ENCODE measurements at regions not wholly inside any gene's neighbourhood (a gene's known extent, or its start where the extent isn't known, plus 50 kb on each side); places are given as distances from the start of the nearest gene placed in this dataset.
"Not testable (repeated sequence)": the region's sequence is repeated elsewhere in the genome, so short reads cannot be mapped to it uniquely, and the experiment has no call there.

DNA sequence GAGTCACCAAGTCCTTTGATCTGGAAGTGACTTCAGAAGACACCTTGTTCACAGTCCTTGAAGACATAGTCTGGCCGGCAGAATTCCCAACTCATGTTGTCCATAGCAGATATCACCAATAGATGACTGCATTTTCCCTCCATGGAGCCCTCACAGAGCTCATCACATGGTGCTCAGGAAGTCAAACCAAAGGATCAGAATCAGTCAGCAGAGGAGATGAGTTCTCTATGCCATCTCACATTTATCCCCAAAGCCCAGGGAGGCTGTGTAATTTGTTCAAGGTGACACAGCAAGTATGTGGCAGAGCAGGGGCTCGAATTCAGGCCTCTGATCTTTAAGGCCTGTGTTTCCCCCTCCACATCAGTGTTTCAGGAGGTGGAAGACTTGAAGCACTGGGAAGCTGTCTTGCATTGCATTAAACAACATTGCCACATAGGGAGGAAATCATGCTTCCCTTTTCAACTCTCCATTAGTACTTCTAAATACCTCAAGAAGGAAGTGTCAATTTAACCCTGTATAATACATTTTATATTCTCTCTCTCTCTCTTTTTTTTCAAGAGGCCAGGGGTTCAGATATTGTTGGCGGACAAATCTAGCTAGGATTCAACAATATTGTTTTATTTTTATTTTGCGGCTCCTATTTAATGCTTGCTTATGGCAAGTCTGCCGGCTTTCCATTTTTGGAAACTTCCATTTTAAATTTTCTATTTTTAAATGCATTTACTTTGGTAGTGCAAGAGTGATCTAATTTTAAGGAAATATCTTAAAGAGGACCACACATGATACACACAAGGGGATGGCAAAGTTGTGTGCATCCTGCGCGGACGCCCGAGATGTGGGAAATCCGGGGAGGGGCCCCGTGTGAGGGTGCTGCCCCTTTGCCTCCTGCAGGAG lies 61.9 kb downstream of the NPIPB5 start:
- H3K27me3 Mint-ChIP-seq, result peaks cover 23% of the 10 kb centered on the region
- not testable (repeated sequence) for DNase-seq (ENCODE audit: low spot score, unreplicated experiment); H3K4me3 Mint-ChIP-seq (ENCODE audit: low read depth); H3K9me3 Mint-ChIP-seq (ENCODE audit: low read depth); H3K4me1 Mint-ChIP-seq (ENCODE audit: low read depth); H3K27ac Mint-ChIP-seq; H3K36me3 Mint-ChIP-seq (ENCODE audit: insufficient read depth)

DNA sequence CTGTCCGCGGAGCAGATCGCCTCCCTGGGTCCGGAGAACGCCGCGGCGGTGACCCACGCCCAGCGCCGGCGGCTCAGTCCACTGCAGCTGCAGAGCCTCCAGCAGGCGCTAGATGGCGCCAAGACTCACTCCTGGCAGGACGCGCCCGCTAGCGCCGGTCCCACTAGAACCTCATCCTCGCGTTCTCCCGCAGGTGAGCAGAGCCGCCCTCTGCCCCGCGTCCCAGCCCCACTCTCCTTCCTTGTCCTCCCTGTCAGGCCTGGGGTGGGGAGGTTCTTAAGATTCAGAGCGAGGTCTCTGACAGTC lies 62.5 kb downstream of the NPIPB5 start:
- peaks cover 21% of the 10 kb centered on the region for H3K27me3 Mint-ChIP-seq
- not testable (repeated sequence) for DNase-seq (ENCODE audit: low spot score, unreplicated experiment); H3K4me1 Mint-ChIP-seq (ENCODE audit: low read depth); H3K9me3 Mint-ChIP-seq (ENCODE audit: low read depth); H3K27ac Mint-ChIP-seq; H3K4me3 Mint-ChIP-seq (ENCODE audit: low read depth); H3K36me3 Mint-ChIP-seq (ENCODE audit: insufficient read depth)

DNA sequence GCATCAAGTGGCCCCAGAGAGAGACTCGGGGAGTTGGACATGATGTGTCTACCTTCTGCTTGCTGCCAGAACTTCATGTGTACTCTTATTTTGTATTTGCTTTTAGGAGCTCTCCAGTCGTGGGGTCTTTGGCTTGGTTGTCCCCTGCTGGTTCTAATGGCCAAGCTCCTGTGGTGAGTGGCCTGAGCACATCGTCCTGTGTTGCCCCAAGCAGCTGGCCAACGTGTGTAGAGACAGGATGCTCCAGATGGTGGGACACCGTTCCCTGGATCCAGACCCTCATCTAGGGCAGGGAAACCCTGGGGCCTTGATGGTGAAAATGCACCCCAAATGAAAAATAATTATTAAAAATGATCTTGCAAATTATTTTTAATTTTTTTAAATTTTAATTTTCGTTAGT lies 65.8 kb downstream of the NPIPB5 start:
- H3K4me3 Mint-ChIP-seq (ENCODE audit: low read depth); H3K9me3 Mint-ChIP-seq (ENCODE audit: low read depth); H3K4me1 Mint-ChIP-seq (ENCODE audit: low read depth); H3K36me3 Mint-ChIP-seq (ENCODE audit: insufficient read depth); H3K27ac Mint-ChIP-seq; DNase-seq (ENCODE audit: low spot score, unreplicated experiment): not testable (repeated sequence)
- peaks cover 26% of the 10 kb centered on the region for H3K27me3 Mint-ChIP-seq

DNA sequence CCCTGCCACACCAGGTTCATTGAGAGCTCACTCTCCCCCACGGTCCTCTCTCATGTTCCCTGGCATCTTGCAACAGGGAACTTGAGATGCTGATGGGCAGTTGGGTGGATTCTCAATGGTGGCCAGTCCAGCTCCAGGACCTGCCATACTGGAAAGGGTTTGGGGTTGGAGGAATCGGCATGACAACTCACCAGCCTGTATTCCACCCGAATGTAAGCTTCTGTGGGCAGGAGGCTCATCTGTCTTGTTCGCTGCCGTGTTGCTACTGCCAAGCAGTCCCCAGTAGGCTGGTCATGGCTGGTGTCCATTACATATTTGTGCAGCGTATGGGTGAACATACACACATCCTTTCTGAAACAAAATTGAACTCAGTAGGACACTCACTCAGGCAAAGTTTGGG lies 72.5 kb downstream of the NPIPB5 start:
- H3K4me1 Mint-ChIP-seq (ENCODE audit: low read depth); H3K27ac Mint-ChIP-seq; H3K4me3 Mint-ChIP-seq (ENCODE audit: low read depth); H3K36me3 Mint-ChIP-seq (ENCODE audit: insufficient read depth); DNase-seq (ENCODE audit: low spot score, unreplicated experiment); H3K9me3 Mint-ChIP-seq (ENCODE audit: low read depth): not testable (repeated sequence)
- peaks cover 10% of the 10 kb centered on the region for H3K27me3 Mint-ChIP-seq

DNA sequence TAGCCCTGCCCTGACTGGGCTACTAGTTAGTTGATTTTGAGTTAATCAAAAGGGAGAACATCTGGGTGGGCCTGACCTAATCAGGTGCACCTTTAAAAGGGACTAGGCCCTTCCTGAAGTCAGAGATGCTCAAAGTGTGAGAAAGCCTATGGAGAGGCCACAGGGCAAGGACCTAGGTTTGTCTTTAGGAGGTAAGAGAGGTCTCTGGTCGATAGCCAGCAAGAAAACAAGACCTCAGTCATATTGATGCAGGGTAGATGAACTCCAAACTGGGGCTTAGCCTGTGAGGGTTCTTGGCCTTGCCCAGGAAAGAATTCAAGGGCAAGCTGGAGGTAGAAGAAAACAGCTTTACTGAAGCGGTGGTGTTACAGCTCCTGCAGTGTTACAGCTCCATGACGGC lies 73.8 kb downstream of the NPIPB5 start:
- DNase-seq (ENCODE audit: low spot score, unreplicated experiment); H3K27me3 Mint-ChIP-seq; H3K4me1 Mint-ChIP-seq (ENCODE audit: low read depth); H3K9me3 Mint-ChIP-seq (ENCODE audit: low read depth); H3K36me3 Mint-ChIP-seq (ENCODE audit: insufficient read depth); H3K27ac Mint-ChIP-seq; H3K4me3 Mint-ChIP-seq (ENCODE audit: low read depth): not testable (repeated sequence)

DNA sequence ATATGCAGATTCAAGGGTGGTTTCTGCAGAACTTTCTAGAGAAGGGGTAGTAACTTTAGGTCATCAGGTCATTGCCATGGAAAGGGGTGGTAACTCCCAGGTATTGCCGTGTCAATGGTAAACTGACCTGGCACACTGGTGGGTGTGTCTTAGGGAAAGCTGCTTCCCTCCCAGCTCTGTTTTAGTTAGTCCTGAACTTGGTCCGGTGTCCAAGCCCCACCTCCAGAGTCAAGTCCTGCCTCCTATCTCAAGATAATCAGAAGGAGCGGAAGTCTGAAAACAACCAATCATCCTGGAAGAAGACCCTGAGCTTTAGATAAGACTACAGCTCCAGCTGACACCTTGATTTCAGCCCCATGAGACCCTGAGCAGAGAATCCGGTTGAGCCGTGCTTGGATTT lies 74.2 kb downstream of the NPIPB5 start:
- H3K27ac Mint-ChIP-seq; H3K9me3 Mint-ChIP-seq (ENCODE audit: low read depth); H3K4me1 Mint-ChIP-seq (ENCODE audit: low read depth); DNase-seq (ENCODE audit: low spot score, unreplicated experiment); H3K4me3 Mint-ChIP-seq (ENCODE audit: low read depth); H3K36me3 Mint-ChIP-seq (ENCODE audit: insufficient read depth); H3K27me3 Mint-ChIP-seq: not testable (repeated sequence)

DNA sequence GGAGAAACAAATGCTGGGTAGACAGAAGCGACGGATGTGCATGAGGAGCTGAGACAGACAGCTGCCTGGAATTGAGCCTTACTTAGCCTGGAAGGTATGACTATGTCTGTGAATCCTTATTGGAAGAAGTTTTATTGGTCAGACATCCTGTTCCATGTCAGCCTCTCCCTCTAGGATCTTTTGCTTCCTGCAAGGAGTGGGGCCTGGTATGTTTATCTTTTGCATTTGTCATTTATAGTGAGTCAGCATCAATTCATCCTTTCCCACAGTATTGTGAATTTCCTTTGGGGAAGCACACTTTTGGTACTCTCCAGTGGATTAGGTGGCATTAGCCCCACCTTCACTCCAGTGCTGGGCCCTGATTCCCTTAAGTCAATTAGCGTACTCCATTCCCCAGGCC lies 74.7 kb downstream of the NPIPB5 start:
- H3K27ac Mint-ChIP-seq; H3K9me3 Mint-ChIP-seq (ENCODE audit: low read depth); H3K27me3 Mint-ChIP-seq; H3K4me3 Mint-ChIP-seq (ENCODE audit: low read depth); H3K36me3 Mint-ChIP-seq (ENCODE audit: insufficient read depth); H3K4me1 Mint-ChIP-seq (ENCODE audit: low read depth); DNase-seq (ENCODE audit: low spot score, unreplicated experiment): not testable (repeated sequence)

DNA sequence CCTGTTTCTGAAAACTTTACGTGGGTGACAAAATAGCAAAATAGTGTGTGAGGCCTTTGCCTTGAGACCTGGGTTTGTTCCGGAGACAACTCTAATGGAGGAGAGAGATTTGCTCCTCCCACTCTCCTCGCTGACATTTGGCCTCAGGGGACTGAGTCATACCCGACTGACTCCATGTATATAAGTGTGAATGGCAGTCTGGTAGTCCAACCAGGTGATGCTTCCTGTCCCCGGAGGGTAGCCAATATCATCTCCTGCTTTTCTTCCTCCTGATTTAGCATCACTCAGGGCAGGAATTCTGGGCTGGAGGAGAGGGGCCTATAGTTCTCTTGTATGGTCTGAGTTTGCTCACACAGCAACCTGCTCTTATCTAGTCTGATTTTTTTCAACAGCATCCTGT lies 76.0 kb downstream of the NPIPB5 start:
- DNase-seq (ENCODE audit: low spot score, unreplicated experiment); H3K4me1 Mint-ChIP-seq (ENCODE audit: low read depth); H3K9me3 Mint-ChIP-seq (ENCODE audit: low read depth); H3K27me3 Mint-ChIP-seq; H3K4me3 Mint-ChIP-seq (ENCODE audit: low read depth); H3K27ac Mint-ChIP-seq; H3K36me3 Mint-ChIP-seq (ENCODE audit: insufficient read depth): not testable (repeated sequence)

DNA sequence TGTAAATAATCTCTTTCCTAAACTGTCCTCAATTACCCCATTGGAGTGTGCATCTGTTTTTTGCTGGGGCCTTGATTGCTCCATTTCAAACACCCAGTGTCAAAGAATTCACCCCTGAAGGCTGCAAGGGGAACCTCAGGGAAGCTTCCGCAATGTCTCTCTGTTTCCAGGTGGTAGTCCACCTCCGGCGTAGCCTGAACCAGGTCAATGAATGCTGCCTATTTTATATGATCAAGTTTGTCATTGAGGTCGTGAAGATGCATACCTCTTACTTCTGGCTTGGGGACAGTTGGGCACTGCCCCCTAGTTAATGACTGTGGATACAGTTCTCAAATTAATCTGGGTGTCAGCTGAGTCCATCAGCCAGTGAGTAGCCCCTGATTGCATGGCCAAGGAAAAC lies 79.1 kb downstream of the NPIPB5 start:
- H3K4me3 Mint-ChIP-seq (ENCODE audit: low read depth); DNase-seq (ENCODE audit: low spot score, unreplicated experiment); H3K27ac Mint-ChIP-seq; H3K9me3 Mint-ChIP-seq (ENCODE audit: low read depth); H3K4me1 Mint-ChIP-seq (ENCODE audit: low read depth); H3K36me3 Mint-ChIP-seq (ENCODE audit: insufficient read depth); H3K27me3 Mint-ChIP-seq: not testable (repeated sequence)

DNA sequence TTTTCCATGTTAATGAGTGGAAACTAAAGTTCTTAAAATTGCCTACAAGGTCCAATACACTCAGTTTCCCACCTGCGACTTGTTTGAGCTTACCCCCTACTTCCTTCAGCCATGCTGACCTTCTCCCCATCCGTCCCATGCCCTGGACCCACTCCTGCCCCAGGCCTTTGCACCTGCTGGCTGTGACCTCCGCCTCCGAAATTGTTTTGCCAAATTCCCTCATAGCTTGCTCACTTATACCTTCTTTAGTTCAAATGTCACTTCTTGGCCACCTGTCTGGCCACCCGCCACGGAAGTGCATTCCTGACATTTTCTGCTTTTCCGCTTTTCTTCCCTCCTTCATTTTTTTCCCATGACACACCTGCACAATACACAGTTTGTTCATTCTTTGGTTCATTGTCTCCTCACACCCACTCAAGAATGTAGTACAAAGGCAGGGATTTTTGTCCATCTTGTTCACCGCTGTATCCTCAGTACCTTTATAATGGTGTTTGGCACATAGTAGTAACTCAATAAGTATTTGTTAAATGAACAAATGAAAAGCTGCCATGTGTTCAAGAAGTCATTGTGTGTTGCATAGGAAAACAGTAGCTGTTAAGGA lies 85.9 kb downstream of the NPIPB5 start:
- H3K9me3 Mint-ChIP-seq (ENCODE audit: low read depth); DNase-seq (ENCODE audit: low spot score, unreplicated experiment); H3K27me3 Mint-ChIP-seq; H3K27ac Mint-ChIP-seq; H3K36me3 Mint-ChIP-seq (ENCODE audit: insufficient read depth); H3K4me1 Mint-ChIP-seq (ENCODE audit: low read depth); H3K4me3 Mint-ChIP-seq (ENCODE audit: low read depth): not testable (repeated sequence)

DNA sequence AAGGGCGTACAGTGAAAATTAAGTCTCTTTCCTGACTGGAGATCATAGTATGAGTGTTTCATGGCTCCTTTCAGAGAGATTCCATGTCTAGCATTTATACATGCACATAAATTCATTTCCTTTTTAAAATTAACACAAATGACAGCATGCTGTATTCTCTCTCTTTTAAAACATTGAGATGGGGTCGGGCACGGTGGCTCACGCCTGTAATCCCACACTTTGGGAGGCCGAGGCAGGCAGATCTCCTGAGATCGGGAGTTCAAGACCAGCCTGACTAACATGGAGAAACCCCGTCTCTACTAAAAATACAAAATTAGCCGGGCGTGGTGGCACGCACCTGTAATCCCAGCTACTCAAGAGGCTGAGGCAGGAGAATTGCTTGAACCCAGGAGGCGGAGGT lies 93.1 kb downstream of the NPIPB5 start:
- not testable (repeated sequence) for H3K4me1 Mint-ChIP-seq (ENCODE audit: low read depth); DNase-seq (ENCODE audit: low spot score, unreplicated experiment); H3K4me3 Mint-ChIP-seq (ENCODE audit: low read depth); H3K27me3 Mint-ChIP-seq; H3K36me3 Mint-ChIP-seq (ENCODE audit: insufficient read depth); H3K27ac Mint-ChIP-seq; H3K9me3 Mint-ChIP-seq (ENCODE audit: low read depth)

DNA sequence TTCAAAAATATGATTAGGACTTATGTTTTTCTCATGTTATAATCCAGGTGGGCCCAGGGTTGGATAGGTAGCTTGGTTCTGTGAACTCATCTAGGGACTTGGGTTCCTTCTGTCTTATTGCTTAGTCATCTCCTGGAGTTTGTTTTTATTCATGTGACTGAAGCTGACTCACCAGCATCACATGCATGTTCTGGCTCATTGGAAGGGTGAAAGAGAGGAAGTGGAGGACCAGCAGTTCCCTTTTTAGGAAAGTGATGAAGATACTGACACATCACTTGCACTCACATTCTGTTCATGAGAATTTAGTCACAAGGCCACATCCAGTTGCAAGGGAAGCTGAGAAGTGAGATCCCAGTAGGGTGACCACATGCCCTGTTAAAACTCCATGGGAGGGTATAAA lies 95.9 kb downstream of the NPIPB5 start:
- not testable (repeated sequence) for H3K27me3 Mint-ChIP-seq; H3K36me3 Mint-ChIP-seq (ENCODE audit: insufficient read depth); DNase-seq (ENCODE audit: low spot score, unreplicated experiment); H3K9me3 Mint-ChIP-seq (ENCODE audit: low read depth); H3K4me1 Mint-ChIP-seq (ENCODE audit: low read depth); H3K4me3 Mint-ChIP-seq (ENCODE audit: low read depth); H3K27ac Mint-ChIP-seq

DNA sequence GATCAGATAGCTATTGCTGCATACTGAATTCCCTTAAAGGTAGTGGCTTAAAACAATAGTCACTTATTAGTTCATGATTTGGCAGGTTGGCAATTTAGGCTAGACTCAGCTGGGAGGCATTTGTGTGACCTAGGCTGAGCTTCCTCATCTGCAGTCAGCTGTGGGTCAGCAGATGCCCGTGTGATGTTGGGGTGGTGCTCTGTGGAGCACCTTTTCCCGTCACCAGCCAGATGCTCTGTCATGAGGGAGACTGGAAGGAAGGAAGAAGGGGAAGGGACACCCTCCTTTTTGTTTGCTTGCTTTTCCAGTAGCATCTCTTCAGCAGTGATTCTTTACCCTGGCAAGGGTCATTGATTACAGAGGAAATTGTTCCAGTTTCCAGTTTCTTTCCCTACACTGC lies 99.1 kb downstream of the NPIPB5 start:
- H3K27ac Mint-ChIP-seq; H3K9me3 Mint-ChIP-seq (ENCODE audit: low read depth); H3K4me1 Mint-ChIP-seq (ENCODE audit: low read depth); H3K36me3 Mint-ChIP-seq (ENCODE audit: insufficient read depth); H3K27me3 Mint-ChIP-seq; DNase-seq (ENCODE audit: low spot score, unreplicated experiment); H3K4me3 Mint-ChIP-seq (ENCODE audit: low read depth): not testable (repeated sequence)

DNA sequence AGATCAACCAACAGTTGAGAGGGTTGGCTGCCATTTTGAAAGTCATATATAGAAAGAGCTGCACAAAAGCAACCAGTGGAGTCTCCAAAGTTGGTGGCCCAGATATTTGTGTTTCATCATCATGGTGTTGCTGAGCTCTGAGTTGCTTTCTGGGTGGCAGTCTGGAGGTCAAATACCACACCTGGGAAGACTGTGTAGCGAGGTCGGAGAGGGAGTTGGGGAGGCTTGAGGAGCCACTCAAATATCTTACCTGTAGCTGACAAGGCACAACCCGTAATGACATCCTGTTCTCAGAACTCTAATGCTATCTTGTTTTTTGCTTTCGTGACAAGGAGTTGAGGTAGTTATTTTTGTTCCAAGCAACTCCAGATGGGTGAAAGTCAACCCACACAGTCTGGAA lies 100.4 kb downstream of the NPIPB5 start:
- not testable (repeated sequence) for H3K9me3 Mint-ChIP-seq (ENCODE audit: low read depth); H3K27me3 Mint-ChIP-seq; DNase-seq (ENCODE audit: low spot score, unreplicated experiment); H3K4me3 Mint-ChIP-seq (ENCODE audit: low read depth); H3K27ac Mint-ChIP-seq; H3K36me3 Mint-ChIP-seq (ENCODE audit: insufficient read depth); H3K4me1 Mint-ChIP-seq (ENCODE audit: low read depth)

Data from progenitor cell of endocrine pancreas (in vitro differentiated cells).